ENCODE measurements at regions not wholly inside any gene's neighbourhood (a gene's known extent, or its start where the extent isn't known, plus 50 kb on each side); places are given as distances from the start of the nearest gene placed in this dataset.
"Not testable (repeated sequence)": the region's sequence is repeated elsewhere in the genome, so short reads cannot be mapped to it uniquely, and the experiment has no call there.

DNA sequence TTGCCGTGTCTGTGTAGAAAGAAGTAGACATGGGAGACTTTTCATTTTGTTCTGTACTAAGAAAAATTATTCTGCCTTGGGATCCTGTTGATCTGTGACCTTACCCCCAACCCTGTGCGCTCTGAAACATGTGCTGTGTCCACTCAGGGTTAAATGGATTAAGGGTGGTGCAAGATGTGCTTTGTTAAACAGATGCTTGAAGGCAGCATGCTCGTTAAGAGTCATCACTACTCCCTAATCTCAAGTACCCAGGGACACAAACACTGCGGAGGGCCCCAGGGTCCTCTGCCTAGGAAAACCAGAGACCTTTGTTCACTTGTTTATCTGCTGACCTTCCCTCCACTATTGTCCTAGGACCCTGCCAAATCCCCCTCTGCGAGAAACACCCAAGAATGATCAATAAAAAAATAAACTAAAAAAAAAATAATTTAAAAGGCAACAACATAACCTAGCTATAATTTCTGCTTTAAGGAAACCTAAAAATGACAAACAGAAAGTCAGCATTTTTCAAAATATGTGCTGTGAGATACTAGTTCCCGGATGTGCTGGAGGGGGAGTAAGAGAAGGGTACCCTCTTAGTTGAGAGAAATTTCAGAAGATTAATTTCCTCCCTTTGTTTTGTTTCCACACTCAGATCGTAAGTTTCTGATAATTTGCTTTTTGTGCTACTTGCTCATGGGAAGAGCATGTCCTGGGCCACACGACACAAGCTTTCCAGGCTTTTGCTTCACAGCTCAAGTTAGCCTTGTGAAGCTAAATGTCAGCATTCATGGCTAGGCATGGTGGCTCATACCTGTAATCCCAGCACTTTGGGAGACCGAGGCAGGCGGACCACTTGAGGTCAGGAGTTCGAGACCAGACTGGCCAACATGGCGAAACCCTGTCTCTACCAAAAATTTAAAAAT is 64.7 kb upstream of the CAPRIN1 start:
- not testable (repeated sequence) for H3K27me3 ChIP-seq (ENCODE audit: control insufficient read depth, insufficient read depth, low read length); H3K4me1 ChIP-seq (ENCODE audit: control insufficient read depth, insufficient read depth, low read length); H3K4me3 ChIP-seq (ENCODE audit: low read length); H3K9ac ChIP-seq (ENCODE audit: low read length); H3K27ac ChIP-seq (ENCODE audit: low read depth, low read length); H3K36me3 ChIP-seq (ENCODE audit: control insufficient read depth, insufficient read depth, low read length)

DNA sequence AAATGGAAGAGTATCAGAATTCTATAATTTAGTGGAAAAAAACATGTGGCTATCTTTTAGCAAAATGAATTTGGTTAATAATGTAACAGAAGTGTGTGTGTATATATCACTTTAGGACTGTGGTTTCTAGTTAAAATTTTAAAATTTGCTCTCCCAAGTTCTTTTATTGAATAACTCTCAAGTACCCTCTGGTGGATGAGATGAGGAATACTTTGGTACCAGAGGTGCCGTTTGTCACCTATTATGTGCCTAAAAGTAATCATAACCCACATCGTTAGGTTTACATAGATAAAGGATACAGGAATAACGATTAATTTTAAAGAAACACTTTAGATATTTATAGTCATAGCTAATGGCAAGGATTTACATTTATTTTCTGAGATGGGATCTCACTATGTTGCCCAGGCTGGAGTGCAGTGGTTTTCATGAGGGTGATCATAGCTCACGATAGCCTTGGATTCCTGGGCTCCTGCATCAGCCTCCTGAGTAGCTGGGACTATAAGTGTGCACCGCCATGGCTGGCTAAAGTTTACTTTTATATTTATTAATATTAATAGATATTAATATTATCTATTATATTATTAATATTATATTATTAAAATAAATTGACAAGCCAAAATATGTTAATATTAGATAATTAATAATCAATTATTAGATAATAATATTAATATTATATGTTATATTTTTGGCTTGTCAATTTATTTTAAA is 66.7 kb upstream of the CAPRIN1 start:
- Histone ChIP-seq H3K9ac (ENCODE audit: low read length) (no peak overlapping the region), H3K27me3 (ENCODE audit: control insufficient read depth, insufficient read depth, low read length) (peaks cover 2% of the 10 kb centered on the region), H3K27ac (ENCODE audit: low read depth, low read length) (no peak overlapping the region), H3K4me1 (ENCODE audit: control insufficient read depth, insufficient read depth, low read length) (no peaks in the 10 kb centered on the region), H3K36me3 (ENCODE audit: control insufficient read depth, insufficient read depth, low read length) (no peaks in the 10 kb centered on the region), H3K4me3 (ENCODE audit: low read length) (no peak overlapping the region)

DNA sequence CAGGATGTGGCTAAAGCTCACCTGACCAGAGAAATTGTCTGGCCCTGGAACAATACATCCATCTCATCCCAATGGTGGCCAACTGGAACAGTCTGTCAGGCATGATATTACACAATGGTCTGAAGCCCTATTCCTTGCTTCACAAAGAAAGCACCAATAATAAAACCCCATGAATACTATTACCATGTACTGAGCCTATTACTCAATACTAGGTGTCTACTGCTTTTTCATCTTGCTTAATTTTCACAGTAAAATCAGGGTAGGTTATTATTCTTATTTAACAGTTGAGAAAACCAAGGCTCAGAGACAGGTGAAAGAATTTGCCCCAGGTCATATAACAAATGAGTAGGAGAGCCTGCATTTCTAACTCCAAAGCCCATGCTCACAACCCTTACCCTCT is 68.9 kb upstream of the CAPRIN1 start:
- Histone ChIP-seq H3K27ac (ENCODE audit: low read depth, low read length) (no peak overlapping the region), H3K4me3 (ENCODE audit: low read length) (no peak overlapping the region), H3K36me3 (ENCODE audit: control insufficient read depth, insufficient read depth, low read length) (no peaks in the 10 kb centered on the region), H3K4me1 (ENCODE audit: control insufficient read depth, insufficient read depth, low read length) (no peaks in the 10 kb centered on the region), H3K9ac (ENCODE audit: low read length) (no peak overlapping the region), H3K27me3 (ENCODE audit: control insufficient read depth, insufficient read depth, low read length) (no peaks in the 10 kb centered on the region)

DNA sequence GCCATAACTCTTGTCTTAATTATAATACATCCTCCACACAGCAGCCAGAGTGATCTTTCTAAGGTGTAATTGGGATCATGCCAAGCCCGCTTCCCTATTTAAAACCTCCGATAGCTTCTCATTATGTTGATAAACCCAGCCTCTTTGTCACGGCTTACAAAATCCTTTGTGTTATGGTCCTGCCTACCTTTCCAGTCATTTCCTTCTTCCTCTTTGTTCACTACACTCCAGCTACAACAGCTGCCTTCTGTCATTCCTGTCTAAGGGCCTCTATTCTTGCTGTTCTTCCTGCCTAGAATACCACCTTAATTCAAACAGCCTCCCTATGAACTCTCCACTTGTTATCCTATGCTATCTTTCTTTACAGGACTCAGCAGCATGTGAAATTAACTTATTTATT is 70.6 kb upstream of the CAPRIN1 start:
- Histone ChIP-seq H3K27ac (ENCODE audit: low read depth, low read length) (no peak overlapping the region), H3K9ac (ENCODE audit: low read length) (no peak overlapping the region), H3K27me3 (ENCODE audit: control insufficient read depth, insufficient read depth, low read length) (no peaks in the 10 kb centered on the region), H3K4me3 (ENCODE audit: low read length) (no peak overlapping the region), H3K4me1 (ENCODE audit: control insufficient read depth, insufficient read depth, low read length) (no peaks in the 10 kb centered on the region), H3K36me3 (ENCODE audit: control insufficient read depth, insufficient read depth, low read length) (no peaks in the 10 kb centered on the region)

DNA sequence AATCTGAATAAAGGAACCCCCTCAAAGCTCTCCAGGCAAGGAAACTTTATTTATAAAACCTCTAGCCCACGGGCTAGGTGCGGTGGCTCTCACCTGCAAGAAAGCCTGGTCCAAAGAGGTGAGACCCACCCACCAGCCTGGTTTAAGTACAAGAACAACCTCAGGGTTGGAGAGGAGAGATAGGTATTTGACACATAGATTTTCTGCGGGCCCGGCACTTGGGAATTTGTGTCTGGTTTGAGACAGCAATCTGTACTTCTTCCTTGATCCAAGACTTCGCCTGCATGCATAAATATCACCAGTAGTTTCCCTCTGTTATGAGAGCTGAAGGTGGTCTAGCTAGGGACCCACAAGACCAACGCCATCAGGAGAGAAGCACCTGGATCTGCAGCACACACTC is 73.2 kb upstream of the CAPRIN1 start:
- H3K9ac ChIP-seq (ENCODE audit: low read length), result no peak overlapping the region
- H3K4me3 ChIP-seq (ENCODE audit: low read length), result no peak overlapping the region
- no peaks in the 10 kb centered on the region for H3K36me3 ChIP-seq (ENCODE audit: control insufficient read depth, insufficient read depth, low read length)
- H3K4me1 ChIP-seq (ENCODE audit: control insufficient read depth, insufficient read depth, low read length), result no peaks in the 10 kb centered on the region
- H3K27ac ChIP-seq (ENCODE audit: low read depth, low read length), result no peak overlapping the region
- H3K27me3 ChIP-seq (ENCODE audit: control insufficient read depth, insufficient read depth, low read length), result no peaks in the 10 kb centered on the region

DNA sequence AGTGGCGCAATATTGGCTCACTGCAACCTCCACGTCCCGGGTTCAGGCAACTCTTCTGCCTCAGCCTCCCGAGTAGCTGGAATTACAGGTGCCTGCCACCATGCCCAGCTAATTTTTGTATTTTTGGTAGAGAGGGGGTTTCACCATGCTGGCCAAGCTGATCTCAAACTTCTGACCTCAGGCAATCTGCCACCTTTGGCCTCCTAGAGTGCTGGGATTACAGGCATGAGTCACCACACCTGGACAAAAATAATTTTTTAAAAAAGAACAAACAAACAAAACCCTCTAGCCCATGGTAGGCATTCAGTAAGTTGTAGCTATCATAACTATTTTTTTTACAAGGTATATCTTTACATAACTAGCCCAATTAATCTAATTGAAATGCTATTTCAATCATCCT is 73.9 kb upstream of the CAPRIN1 start:
- H3K27me3 ChIP-seq (ENCODE audit: control insufficient read depth, insufficient read depth, low read length), result no peaks in the 10 kb centered on the region
- H3K27ac ChIP-seq (ENCODE audit: low read depth, low read length), result no peak overlapping the region
- no peaks in the 10 kb centered on the region for H3K4me1 ChIP-seq (ENCODE audit: control insufficient read depth, insufficient read depth, low read length)
- no peak overlapping the region for H3K4me3 ChIP-seq (ENCODE audit: low read length)
- H3K36me3 ChIP-seq (ENCODE audit: control insufficient read depth, insufficient read depth, low read length), result no peaks in the 10 kb centered on the region
- no peak overlapping the region for H3K9ac ChIP-seq (ENCODE audit: low read length)

- Histone ChIP-seq H3K36me3 (ENCODE audit: control insufficient read depth, insufficient read depth, low read length) (no peaks in the 10 kb centered on the region), H3K27ac (ENCODE audit: low read depth, low read length) (no peak overlapping the region), H3K4me1 (ENCODE audit: control insufficient read depth, insufficient read depth, low read length) (no peaks in the 10 kb centered on the region), H3K9ac (ENCODE audit: low read length) (no peak overlapping the region), H3K4me3 (ENCODE audit: low read length) (no peak overlapping the region), H3K27me3 (ENCODE audit: control insufficient read depth, insufficient read depth, low read length) (no peaks in the 10 kb centered on the region)
Observed at GRCh38 chr11:33976495-33977199, 74.9 kb upstream of the CAPRIN1 start.

- Histone ChIP-seq H3K4me3 (ENCODE audit: low read length) (no peak overlapping the region), H3K4me1 (ENCODE audit: control insufficient read depth, insufficient read depth, low read length) (no peaks in the 10 kb centered on the region), H3K27me3 (ENCODE audit: control insufficient read depth, insufficient read depth, low read length) (no peaks in the 10 kb centered on the region), H3K9ac (ENCODE audit: low read length) (no peak overlapping the region), H3K27ac (ENCODE audit: low read depth, low read length) (no peak overlapping the region), H3K36me3 (ENCODE audit: control insufficient read depth, insufficient read depth, low read length) (no peaks in the 10 kb centered on the region)
Observed at GRCh38 chr11:33974804-33975203, 76.7 kb upstream of the CAPRIN1 start.

GRCh38 chr11:33971530-33971929 is 79.7 kb upstream of the LMO2 start:
- H3K4me3 ChIP-seq (ENCODE audit: low read length); H3K27ac ChIP-seq (ENCODE audit: low read depth, low read length); H3K36me3 ChIP-seq (ENCODE audit: control insufficient read depth, insufficient read depth, low read length); H3K4me1 ChIP-seq (ENCODE audit: control insufficient read depth, insufficient read depth, low read length); H3K9ac ChIP-seq (ENCODE audit: low read length); H3K27me3 ChIP-seq (ENCODE audit: control insufficient read depth, insufficient read depth, low read length): not testable (repeated sequence)

DNA sequence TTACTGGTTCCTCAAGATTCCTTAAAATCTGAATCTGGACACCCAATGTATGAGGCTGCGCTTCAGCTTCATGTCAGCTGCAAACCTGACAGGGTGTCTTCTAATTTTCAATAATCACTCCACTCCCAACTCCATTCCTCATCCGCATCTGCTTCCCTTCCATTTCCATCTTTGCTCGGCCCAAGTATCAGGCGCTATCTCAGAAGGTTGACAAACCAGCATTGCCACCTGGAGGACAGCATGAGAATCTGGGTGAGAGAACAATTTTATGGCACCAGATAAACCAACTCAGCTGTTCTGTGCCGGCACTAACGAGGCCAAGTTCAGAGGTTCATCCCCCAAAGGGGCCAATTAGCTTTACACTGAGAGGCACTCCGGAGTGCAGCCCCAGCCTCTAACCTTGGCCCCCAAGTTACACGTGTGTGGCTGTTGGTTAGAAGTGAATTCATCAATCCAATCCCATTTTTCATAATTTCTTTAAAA is 79.1 kb upstream of the LMO2 start:
- Histone ChIP-seq H3K4me3 (ENCODE audit: low read length) (no peak overlapping the region), H3K27ac (ENCODE audit: low read depth, low read length) (no peak overlapping the region), H3K9ac (ENCODE audit: low read length) (no peak overlapping the region), H3K4me1 (ENCODE audit: control insufficient read depth, insufficient read depth, low read length) (no peaks in the 10 kb centered on the region), H3K36me3 (ENCODE audit: control insufficient read depth, insufficient read depth, low read length) (no peaks in the 10 kb centered on the region), H3K27me3 (ENCODE audit: control insufficient read depth, insufficient read depth, low read length) (no peaks in the 10 kb centered on the region)

DNA sequence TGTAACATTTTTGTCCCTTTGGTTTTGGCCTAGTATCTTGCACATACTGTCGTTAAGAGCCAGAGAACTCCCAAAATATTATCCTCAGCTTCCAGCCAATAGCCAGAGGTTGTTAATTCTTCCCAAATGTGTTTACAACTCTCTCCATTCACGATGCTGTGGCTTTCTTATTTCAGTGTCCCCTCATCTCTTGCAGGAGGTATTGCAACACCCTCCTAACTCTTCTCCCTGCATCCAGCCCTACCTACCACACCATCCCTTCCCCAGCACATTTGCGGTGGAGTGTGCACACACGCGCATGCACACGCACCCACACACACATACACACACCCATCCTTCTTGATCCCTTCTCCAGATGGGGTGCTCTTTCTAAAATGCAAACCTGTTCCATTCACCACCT is 75.6 kb upstream of the LMO2 start:
- no peaks in the 10 kb centered on the region for H3K4me1 ChIP-seq (ENCODE audit: control insufficient read depth, insufficient read depth, low read length)
- H3K36me3 ChIP-seq (ENCODE audit: control insufficient read depth, insufficient read depth, low read length), result no peaks in the 10 kb centered on the region
- no peak overlapping the region for H3K4me3 ChIP-seq (ENCODE audit: low read length)
- no peaks in the 10 kb centered on the region for H3K27me3 ChIP-seq (ENCODE audit: control insufficient read depth, insufficient read depth, low read length)
- H3K9ac ChIP-seq (ENCODE audit: low read length), result no peak overlapping the region
- no peak overlapping the region for H3K27ac ChIP-seq (ENCODE audit: low read depth, low read length)

GRCh38 chr11:33965032-33965431 is 73.2 kb upstream of the LMO2 start:
- Histone ChIP-seq H3K9ac (ENCODE audit: low read length) (no peak overlapping the region), H3K36me3 (ENCODE audit: control insufficient read depth, insufficient read depth, low read length) (no peaks in the 10 kb centered on the region), H3K4me3 (ENCODE audit: low read length) (no peak overlapping the region), H3K27me3 (ENCODE audit: control insufficient read depth, insufficient read depth, low read length) (no peaks in the 10 kb centered on the region), H3K4me1 (ENCODE audit: control insufficient read depth, insufficient read depth, low read length) (no peaks in the 10 kb centered on the region), H3K27ac (ENCODE audit: low read depth, low read length) (no peak overlapping the region)
